H1 (cell line): ENCODE measurements at regions not wholly inside any gene's neighbourhood (a gene's known extent, or its start where the extent isn't known, plus 50 kb on each side); places are given as distances from the start of the nearest gene placed in this dataset.

Source experiments
- ATF3 ChIP-seq: IDR thresholded peaks from 2 replicates; pipeline ENCODE4 v1.6.1; 2011; ENCODE audit warnings: low read depth, mild to moderate bottlenecking, low read length; ENCODE audit not compliant: insufficient read depth
- CREB1 ChIP-seq: IDR thresholded peaks from 2 replicates; pipeline ENCODE4 v1.6.1; 2012; ENCODE audit warnings: inconsistent platforms
- CTCF ChIP-seq, 3 experiments: IDR thresholded peaks; 1 replicate in 2 of 3; 2 replicates in 1 of 3; pipeline versions ENCODE4 v1.5.1 to v1.6.1; 2011; ENCODE audit warnings: low read length in 3 of 3, mild to moderate bottlenecking in 3 of 3, inconsistent platforms in 2 of 3, low read depth in 1 of 3, moderate library complexity in 1 of 3; ENCODE audit not compliant: insufficient read depth in 1 of 3; ENCODE audit errors: control extremely low read depth in 1 of 3
- MAX ChIP-seq: IDR thresholded peaks from 2 replicates; pipeline ENCODE4 v1.6.1; 2012; ENCODE audit warnings: inconsistent platforms
- POLR2AphosphoS5 ChIP-seq: IDR thresholded peaks from 2 replicates; pipeline ENCODE4 v1.6.1; 2011; ENCODE audit warnings: low read depth, low read length
- RAD21 ChIP-seq, 2 experiments: IDR thresholded peaks in 1 of 2; conservative IDR thresholded peaks in 1 of 2; 2 replicates each; pipeline ENCODE4 v1.6.1; 2011; ENCODE audit warnings: low read depth in 2 of 2, low read length in 2 of 2, improper control_type of control experiment in 1 of 2, inconsistent platforms in 1 of 2, mild to moderate bottlenecking in 1 of 2, moderate library complexity in 1 of 2
- TEAD4 ChIP-seq: IDR thresholded peaks from 2 replicates; pipeline ENCODE4 v1.6.1; 2012; ENCODE audit warnings: low read depth, low read length, inconsistent platforms, mixed read lengths
- TF ChIP-seq, protein P1 (sequence below): IDR thresholded peaks from 2 replicates; pipeline ENCODE4 v1.6.1; 2012; ENCODE audit warnings: low read length, inconsistent platforms

DNA sequence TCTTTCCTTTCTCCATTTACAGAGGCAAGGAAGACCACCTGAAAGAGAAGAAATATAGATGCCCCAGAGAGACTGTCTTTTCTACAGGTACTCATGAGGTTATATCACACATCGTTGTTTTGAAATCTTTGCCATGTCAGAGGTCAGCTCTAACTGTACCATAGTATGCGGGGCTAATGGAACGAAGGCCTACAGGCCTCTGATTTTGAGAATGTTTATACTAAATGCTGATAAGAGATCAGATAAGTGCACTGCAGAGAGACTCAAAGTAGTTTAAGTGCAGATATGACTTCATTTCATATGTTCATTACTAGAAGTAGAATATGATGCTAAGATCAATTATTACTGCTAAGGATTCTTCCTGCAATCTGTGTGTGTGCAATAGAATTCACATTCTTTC, 1005.0 kb downstream of the GALC start:
- TF ChIP-seq CTCF (IDR thresholded peaks at IDR 0.05; ENCODE audit: control extremely low read depth in 1 of 3, insufficient read depth in 1 of 3, low read depth in 1 of 3, low read length in 3 of 3) (no peak), RAD21 (IDR thresholded peaks at IDR 0.05 in 1 of 2, conservative IDR thresholded peaks at IDR 0.05 in 1 of 2; ENCODE audit: low read depth in 2 of 2, low read length in 2 of 2) (no peak), CREB1 (no peak), POLR2AphosphoS5 (no peak), ATF3 (no peak), TEAD4 (no peak), MAX (no peak)
- TF ChIP-seq, protein P1, sequence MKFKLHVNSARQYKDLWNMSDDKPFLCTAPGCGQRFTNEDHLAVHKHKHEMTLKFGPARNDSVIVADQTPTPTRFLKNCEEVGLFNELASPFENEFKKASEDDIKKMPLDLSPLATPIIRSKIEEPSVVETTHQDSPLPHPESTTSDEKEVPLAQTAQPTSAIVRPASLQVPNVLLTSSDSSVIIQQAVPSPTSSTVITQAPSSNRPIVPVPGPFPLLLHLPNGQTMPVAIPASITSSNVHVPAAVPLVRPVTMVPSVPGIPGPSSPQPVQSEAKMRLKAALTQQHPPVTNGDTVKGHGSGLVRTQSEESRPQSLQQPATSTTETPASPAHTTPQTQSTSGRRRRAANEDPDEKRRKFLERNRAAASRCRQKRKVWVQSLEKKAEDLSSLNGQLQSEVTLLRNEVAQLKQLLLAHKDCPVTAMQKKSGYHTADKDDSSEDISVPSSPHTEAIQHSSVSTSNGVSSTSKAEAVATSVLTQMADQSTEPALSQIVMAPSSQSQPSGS: no peak
